SK-N-MC (cell line): ENCODE measurements at regions not wholly inside any gene's neighbourhood (a gene's known extent, or its start where the extent isn't known, plus 50 kb on each side); places are given as distances from the start of the nearest gene placed in this dataset.

ENCODE experiments used
- DNase-seq: peaks from one replicate; pipeline ENCODE4 v3.0.0-alpha.2; 2011; ENCODE audit warnings: low read depth, low spot score
- H3K27ac ChIP-seq: fragments of 200-600 bp; sonication (generic); 2 replicates; pipeline ENCODE4 v1.5.1; 2016; ENCODE audit warnings: mixed run types
- H3K36me3 ChIP-seq: fragments of 200-600 bp; sonication (generic); 2 replicates; pipeline ENCODE4 v1.6.1; 2017; ENCODE audit warnings: antibody characterized with exemption, low read length, mixed read lengths; ENCODE audit not compliant: insufficient read depth
- H3K4me3 ChIP-seq: fragments of 200-600 bp; sonication (generic); 2 replicates; pipeline ENCODE4 v1.5.1; 2016
- H3K9ac ChIP-seq: fragments of 200-600 bp; sonication (generic); 2 replicates; pipeline ENCODE4 v1.8.0; 2017; ENCODE audit warnings: mixed run types, mixed read lengths; ENCODE audit not compliant: insufficient read length
- H3K9me3 ChIP-seq: fragments of 200-600 bp; sonication (generic); 2 replicates; pipeline ENCODE4 v1.6.1; 2017; ENCODE audit warnings: low read depth, mild to moderate bottlenecking, antibody characterized with exemption, low read length, moderate library complexity, mixed read lengths
- EZH2 ChIP-seq: fragments of 200-600 bp; sonication (generic); IDR thresholded peaks from one replicate; pipeline ENCODE4 v1.6.1; 2017; ENCODE audit warnings: antibody characterized with exemption
- FOXP2 ChIP-seq: optimal IDR thresholded peaks from 2 replicates; pipeline ENCODE3; 2011; ENCODE audit warnings: mild to moderate bottlenecking, moderate library complexity; ENCODE audit not compliant: insufficient read depth; ENCODE audit errors: extremely low read length, control extremely low read depth
- POLR2AphosphoS5 ChIP-seq: IDR thresholded peaks from 2 replicates; pipeline ENCODE4 v1.6.1; 2012; ENCODE audit warnings: mild to moderate bottlenecking, low read depth, low read length, borderline replicate concordance

DNA sequence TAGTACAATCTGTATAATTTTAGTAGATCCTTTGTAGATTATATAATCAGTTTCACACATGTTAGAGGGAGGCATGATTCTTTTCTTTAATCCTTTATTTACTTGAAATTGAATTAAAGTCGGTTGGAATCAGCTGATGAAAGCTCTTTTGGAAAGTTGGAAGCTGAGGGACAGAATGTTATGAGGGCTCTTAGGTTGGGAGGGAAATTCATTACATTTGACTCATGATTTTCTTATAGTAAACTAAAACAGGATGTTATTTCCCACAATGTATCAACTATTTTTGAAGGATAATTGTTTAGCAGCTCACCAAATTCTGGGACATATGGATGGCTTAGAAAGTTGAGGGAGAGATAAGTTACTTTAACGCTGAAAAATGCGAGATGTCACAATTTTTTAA, 52.7 kb upstream of the TMEFF2 start:
- Histone ChIP-seq H3K4me3 (no peak overlapping the region), H3K9ac (no peak overlapping the region), H3K27ac (no peak overlapping the region), H3K36me3 (no peaks in the 10 kb centered on the region), H3K9me3 (no peaks in the 10 kb centered on the region)
- no peak for DNase-seq
- TF ChIP-seq EZH2 (no peak), POLR2AphosphoS5 (no peak), FOXP2 (no peak)

DNA sequence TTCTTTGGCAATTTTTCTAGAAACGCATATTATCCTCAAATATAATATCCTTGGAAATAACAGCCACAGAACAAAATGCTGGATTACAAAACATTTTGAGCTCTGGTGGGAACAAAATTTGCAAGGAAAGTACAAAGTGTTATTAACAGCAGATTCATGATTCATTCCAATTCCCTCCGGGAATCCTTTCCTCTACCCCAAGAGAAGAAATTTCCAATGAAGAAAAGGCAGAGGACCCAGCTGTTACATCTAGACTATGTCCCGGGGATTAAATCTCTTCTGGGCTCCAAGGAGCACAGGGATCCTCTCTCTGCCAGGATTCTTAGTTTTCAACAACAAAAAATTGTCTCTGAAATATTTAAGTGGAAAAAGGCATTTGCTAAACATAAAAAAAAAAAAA, 51.6 kb upstream of the TMEFF2 start:
- Histone ChIP-seq H3K27ac (no peak overlapping the region), H3K9me3 (no peaks in the 10 kb centered on the region), H3K4me3 (no peak overlapping the region), H3K9ac (no peak overlapping the region), H3K36me3 (no peaks in the 10 kb centered on the region)
- no peak for DNase-seq
- no peak for TF ChIP-seq FOXP2
- TF ChIP-seq EZH2: no peak
- TF ChIP-seq POLR2AphosphoS5: no peak

DNA sequence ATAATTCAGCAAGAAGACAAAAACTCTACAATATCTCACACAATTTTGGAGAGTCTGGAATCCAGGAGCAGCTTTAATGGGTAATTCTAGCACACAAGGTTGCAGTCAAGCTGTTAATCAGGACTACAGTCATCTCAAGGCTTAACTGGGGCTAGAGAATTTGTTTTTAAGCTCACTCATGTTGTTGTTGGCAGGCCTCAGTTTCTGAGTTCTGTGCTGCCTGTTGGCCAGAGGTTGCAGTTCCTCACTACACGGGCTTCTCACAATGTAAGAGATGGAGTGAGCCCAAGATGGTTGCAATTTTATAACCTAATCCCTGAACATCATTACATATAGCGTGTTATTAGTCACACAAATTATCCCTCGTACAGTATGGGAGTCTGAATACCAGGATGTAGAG, 50.6 kb upstream of the TMEFF2 start:
- Histone ChIP-seq H3K36me3 (no peaks in the 10 kb centered on the region), H3K4me3 (no peak overlapping the region), H3K9ac (no peak overlapping the region), H3K9me3 (no peaks in the 10 kb centered on the region), H3K27ac (no peak overlapping the region)
- TF ChIP-seq FOXP2 (no peak), POLR2AphosphoS5 (no peak), EZH2 (no peak)
- DNase-seq: no peak
